ENCODE measurements at regions not wholly inside any gene's neighbourhood (a gene's known extent, or its start where the extent isn't known, plus 50 kb on each side); places are given as distances from the start of the nearest gene placed in this dataset.

- TF ChIP-seq, protein P1, sequence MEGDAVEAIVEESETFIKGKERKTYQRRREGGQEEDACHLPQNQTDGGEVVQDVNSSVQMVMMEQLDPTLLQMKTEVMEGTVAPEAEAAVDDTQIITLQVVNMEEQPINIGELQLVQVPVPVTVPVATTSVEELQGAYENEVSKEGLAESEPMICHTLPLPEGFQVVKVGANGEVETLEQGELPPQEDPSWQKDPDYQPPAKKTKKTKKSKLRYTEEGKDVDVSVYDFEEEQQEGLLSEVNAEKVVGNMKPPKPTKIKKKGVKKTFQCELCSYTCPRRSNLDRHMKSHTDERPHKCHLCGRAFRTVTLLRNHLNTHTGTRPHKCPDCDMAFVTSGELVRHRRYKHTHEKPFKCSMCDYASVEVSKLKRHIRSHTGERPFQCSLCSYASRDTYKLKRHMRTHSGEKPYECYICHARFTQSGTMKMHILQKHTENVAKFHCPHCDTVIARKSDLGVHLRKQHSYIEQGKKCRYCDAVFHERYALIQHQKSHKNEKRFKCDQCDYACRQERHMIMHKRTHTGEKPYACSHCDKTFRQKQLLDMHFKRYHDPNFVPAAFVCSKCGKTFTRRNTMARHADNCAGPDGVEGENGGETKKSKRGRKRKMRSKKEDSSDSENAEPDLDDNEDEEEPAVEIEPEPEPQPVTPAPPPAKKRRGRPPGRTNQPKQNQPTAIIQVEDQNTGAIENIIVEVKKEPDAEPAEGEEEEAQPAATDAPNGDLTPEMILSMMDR (IDR thresholded peaks at IDR 0.05), result no peak
- TF ChIP-seq EZH2 (IDR thresholded peaks at IDR 0.05), result no peak
- TF ChIP-seq EZH2phosphoT487 (IDR thresholded peaks at IDR 0.05), result no peak
Measured at GRCh38 chr5:109558952-109559351, 130.8 kb upstream of the MAN2A1 start.
